ENCODE measurements at regions not wholly inside any gene's neighbourhood (a gene's known extent, or its start where the extent isn't known, plus 50 kb on each side); places are given as distances from the start of the nearest gene placed in this dataset.

- no peak for DNase-seq
Measured at GRCh38 chr5:8943301-8943700, 602.6 kb downstream of the SEMA5A start.

- DNase-seq = no peak
Measured at GRCh38 chr5:8944005-8944404, 601.9 kb downstream of the SEMA5A start.

GRCh38 chr5:8945972-8946371 is 599.9 kb downstream of the SEMA5A start:
- DNase-seq = no peak

- DNase-seq = no peak
Measured at GRCh38 chr5:8949908-8950307, 596.0 kb downstream of the SEMA5A start.

GRCh38 chr5:8952147-8952546 is 593.7 kb downstream of the SEMA5A start:
- no peak for DNase-seq

GRCh38 chr5:8953016-8953415 is 592.9 kb downstream of the SEMA5A start:
- no peak for DNase-seq

- DNase-seq = no peak
Measured at GRCh38 chr5:8953911-8954438, 591.9 kb downstream of the SEMA5A start.

- no peak for DNase-seq
Measured at GRCh38 chr5:8954801-8955200, 591.1 kb downstream of the SEMA5A start.

GRCh38 chr5:8956659-8957058 is 589.2 kb downstream of the SEMA5A start:
- no peak for DNase-seq

- no peak for DNase-seq
Measured at GRCh38 chr5:8958602-8959001, 587.3 kb downstream of the SEMA5A start.

GRCh38 chr5:8961219-8961618 is 584.7 kb downstream of the SEMA5A start:
- DNase-seq = no peak

GRCh38 chr5:8961956-8962355 is 583.9 kb downstream of the SEMA5A start:
- DNase-seq = no peak

- DNase-seq = no peak
Measured at GRCh38 chr5:8981016-8981415, 564.9 kb downstream of the SEMA5A start.

GRCh38 chr5:8981496-8981895 is 564.4 kb downstream of the SEMA5A start:
- DNase-seq = no peak

- no peak for DNase-seq
Measured at GRCh38 chr5:8984386-8984785, 561.5 kb downstream of the SEMA5A start.

Measured in NCI-H2029 treated with DMSO at 0.1 percent for 48 hours (cell line).